Right cardiac atrium (tissue), 5 donors: ENCODE measurements at regions not wholly inside any gene's neighbourhood (a gene's known extent, or its start where the extent isn't known, plus 50 kb on each side); places are given as distances from the start of the nearest gene placed in this dataset.
A peak's percentile ranks its signal among the peaks of the same experiment; 100 is the strongest.

Experiments
- ATAC-seq, 2 donors: fragments of 200-7000 bp; cut with Tn5 transposase; one replicate each; pipeline versions ENCODE4 v1.8.0 to v1.9.1; 2020; ENCODE audit warnings: moderate library complexity in 2 of 2, mild to moderate bottlenecking in 1 of 2
- DNase-seq, 3 donors: peaks; one replicate each; pipeline ENCODE4 v3.0.0-alpha.2; 2020
- H3K27ac ChIP-seq: one replicate; pipeline ENCODE4 v1.5.1; 2013; ENCODE audit warnings: mild to moderate bottlenecking, low read length, control low read depth, moderate library complexity
- H3K27me3 ChIP-seq: one replicate; pipeline ENCODE4 v1.6.1; 2013; ENCODE audit not compliant: control insufficient read depth, insufficient read depth
- H3K4me1 ChIP-seq: one replicate; pipeline ENCODE4 v1.6.1; 2013; ENCODE audit warnings: low read length; ENCODE audit not compliant: control insufficient read depth, insufficient read depth
- H3K4me3 ChIP-seq: one replicate; pipeline ENCODE4 v1.5.1; 2013; ENCODE audit warnings: low read length, control low read depth
- H3K9me3 ChIP-seq: one replicate; pipeline ENCODE4 v1.6.1; 2013; ENCODE audit warnings: low read length; ENCODE audit not compliant: control insufficient read depth
- WGBS: extraction: QIAGEN DNeasy Blood & Tissue Kit; methylation state at CpG from one replicate; pipeline ENCODE4 v1.1.7; 2013; 5-methylcytosine and 5-hydroxymethylcytosine counted together
- intact Hi-C, 4 donors: fragments of 100-400 bp; cut with DNase I; formaldehyde crosslinking; loops; one replicate each; pipeline versions ENCODE4 v1.11.0 to v1.14.0; 2022 to 2023
- donor health status: healthy with polysubstance abuse.
- donor health status: DM: no; HTN: yes; CAD: no.
- donor health status: DM: no; HTN: no; CAD: no.
- donor health status: DM: no; HTN: yes; CAD: no; lungs with severe emphysema.
- donor health status: DM: yes; HTN: yes; CAD: no.

GRCh38 chr21:43307677-43308070, 119.3 kb downstream of the SIK1 start:
- intact Hi-C loops = no loop called here

GRCh38 chr21:43306911-43307676, 119.8 kb downstream of the SIK1 start:
- H3K4me1 ChIP-seq = no peaks in the 10 kb centered on the region
- H3K4me3 ChIP-seq = no peak overlapping the region
- H3K27ac ChIP-seq = no peak overlapping the region
- WGBS = 82% methylated on average over 24 of the region's 24 CpGs
- peak; percentile 25 to 56 (median 47) for DNase-seq
- intact Hi-C loops = no loop called here
- no peaks in the 10 kb centered on the region for H3K27me3 ChIP-seq
- peak; percentile 27 to 71 for ATAC-seq
- H3K9me3 ChIP-seq = no peaks in the 10 kb centered on the region

More at GRCh38 chr21:43307677-43308070, 119.3 kb downstream of the SIK1 start:
- DNase-seq (no peak), ATAC-seq (no peak)
- 64% methylated on average over 7 of the region's 7 CpGs for WGBS
- Histone ChIP-seq H3K27me3 (no peaks in the 10 kb centered on the region), H3K4me3 (no peak overlapping the region), H3K4me1 (no peaks in the 10 kb centered on the region), H3K9me3 (no peaks in the 10 kb centered on the region), H3K27ac (no peak overlapping the region)

GRCh38 chr21:43306391-43306790, 120.5 kb downstream of the SIK1 start:
- DNase-seq = peak in 2 of 3 donors; percentile 22 to 42
- Histone ChIP-seq H3K9me3 (no peaks in the 10 kb centered on the region), H3K27ac (no peak overlapping the region), H3K4me1 (no peaks in the 10 kb centered on the region), H3K4me3 (no peak overlapping the region), H3K27me3 (no peaks in the 10 kb centered on the region)
- no peak for ATAC-seq
- WGBS = 92% methylated on average over 11 of the region's 11 CpGs
- intact Hi-C loops = no loop called here

- Histone ChIP-seq H3K27me3 (no peaks in the 10 kb centered on the region), H3K4me1 (no peaks in the 10 kb centered on the region), H3K27ac (no peak overlapping the region), H3K4me3 (no peak overlapping the region), H3K9me3 (no peaks in the 10 kb centered on the region)
- peak; percentile 8 to 49 (median 47) for DNase-seq
- WGBS = 86% methylated on average over 16 of the region's 16 CpGs
- intact Hi-C loops = no loop called here
- no peak for ATAC-seq
Observed at GRCh38 chr21:43305811-43306311, 121.1 kb downstream of the SIK1 start.

- DNase-seq (peak in 1 of 3 donors; percentile 27), ATAC-seq (no peak)
- Histone ChIP-seq H3K27me3 (no peaks in the 10 kb centered on the region), H3K9me3 (no peaks in the 10 kb centered on the region), H3K4me3 (no peak overlapping the region), H3K4me1 (no peaks in the 10 kb centered on the region), H3K27ac (no peak overlapping the region)
- 89% methylated on average over 15 of the region's 15 CpGs for WGBS
- intact Hi-C loops = no loop called here
Observed at GRCh38 chr21:43305336-43305665, 121.6 kb downstream of the SIK1 start.

GRCh38 chr21:43304621-43305335, 122.2 kb downstream of the SIK1 start:
- H3K27me3 ChIP-seq = no peaks in the 10 kb centered on the region
- intact Hi-C loops = no loop called here
- H3K4me1 ChIP-seq = no peaks in the 10 kb centered on the region
- WGBS = 88% methylated on average over 23 of the region's 23 CpGs
- DNase-seq (peak; percentile 18 to 43 (median 28)), ATAC-seq (no peak)
- no peak overlapping the region for H3K27ac ChIP-seq
- H3K9me3 ChIP-seq = no peaks in the 10 kb centered on the region
- no peak overlapping the region for H3K4me3 ChIP-seq

GRCh38 chr21:43304206-43304605, 122.7 kb downstream of the SIK1 start:
- intact Hi-C loops = no loop called here
- DNase-seq (peak in 2 of 3 donors; percentile 7 to 41), ATAC-seq (no peak)
- no peaks in the 10 kb centered on the region for H3K9me3 ChIP-seq
- no peaks in the 10 kb centered on the region for H3K27me3 ChIP-seq
- no peaks in the 10 kb centered on the region for H3K4me1 ChIP-seq
- WGBS = 90% methylated on average over 14 of the region's 14 CpGs
- no peak overlapping the region for H3K27ac ChIP-seq
- no peak overlapping the region for H3K4me3 ChIP-seq

- H3K4me3 ChIP-seq = no peak overlapping the region
- intact Hi-C loops = no loop called here
- peak overlapping the region; percentile 34 for H3K27ac ChIP-seq
- no peaks in the 10 kb centered on the region for H3K9me3 ChIP-seq
- DNase-seq (peak; percentile 48 to 76 (median 74)), ATAC-seq (peak; percentile 25 to 55)
- H3K4me1 ChIP-seq = no peaks in the 10 kb centered on the region
- no peaks in the 10 kb centered on the region for H3K27me3 ChIP-seq
- WGBS = 64% methylated on average over 29 of the region's 29 CpGs
Observed at GRCh38 chr21:43303275-43304178, 123.4 kb downstream of the SIK1 start.

GRCh38 chr21:43302769-43303168, 124.2 kb downstream of the SIK1 start:
- 81% methylated on average over 14 of the region's 14 CpGs for WGBS
- H3K9me3 ChIP-seq = no peaks in the 10 kb centered on the region
- H3K4me3 ChIP-seq = no peak overlapping the region
- no peak for ATAC-seq
- intact Hi-C loops = no loop called here
- no peaks in the 10 kb centered on the region for H3K27me3 ChIP-seq
- H3K4me1 ChIP-seq = no peaks in the 10 kb centered on the region
- no peak overlapping the region for H3K27ac ChIP-seq
- peak in 2 of 3 donors; percentile 6 to 8 for DNase-seq

- ATAC-seq = no peak
- no peaks in the 10 kb centered on the region for H3K27me3 ChIP-seq
- no peaks in the 10 kb centered on the region for H3K9me3 ChIP-seq
- intact Hi-C loops = no loop called here
- no peaks in the 10 kb centered on the region for H3K4me1 ChIP-seq
- H3K27ac ChIP-seq = no peak overlapping the region
- 95% methylated on average over 23 of the region's 23 CpGs for WGBS
- no peak overlapping the region for H3K4me3 ChIP-seq
- DNase-seq = peak; percentile 10 to 57 (median 47)
Observed at GRCh38 chr21:43302062-43302700, 124.8 kb downstream of the SIK1 start.
